Epithelial cell of esophagus (primary cell): ENCODE measurements at regions not wholly inside any gene's neighbourhood (a gene's known extent, or its start where the extent isn't known, plus 50 kb on each side); places are given as distances from the start of the nearest gene placed in this dataset.
"Not testable (repeated sequence)": the region's sequence is repeated elsewhere in the genome, so short reads cannot be mapped to it uniquely, and the experiment has no call there.

Source experiments
- DNase-seq: peaks from one replicate; pipeline ENCODE4 v3.0.0; 2010; ENCODE audit warnings: low read depth
- H3K4me3 ChIP-seq: 2 replicates; pipeline ENCODE4 v1.5.1; 2011; ENCODE audit warnings: mild to moderate bottlenecking, low read length, control low read depth
- CTCF ChIP-seq: IDR thresholded peaks from 2 replicates; pipeline ENCODE4 v1.5.1; 2011; ENCODE audit warnings: low read depth, mild to moderate bottlenecking, low read length, control low read depth, inconsistent platforms; ENCODE audit not compliant: insufficient read depth; ENCODE audit errors: missing control alignments

DNA sequence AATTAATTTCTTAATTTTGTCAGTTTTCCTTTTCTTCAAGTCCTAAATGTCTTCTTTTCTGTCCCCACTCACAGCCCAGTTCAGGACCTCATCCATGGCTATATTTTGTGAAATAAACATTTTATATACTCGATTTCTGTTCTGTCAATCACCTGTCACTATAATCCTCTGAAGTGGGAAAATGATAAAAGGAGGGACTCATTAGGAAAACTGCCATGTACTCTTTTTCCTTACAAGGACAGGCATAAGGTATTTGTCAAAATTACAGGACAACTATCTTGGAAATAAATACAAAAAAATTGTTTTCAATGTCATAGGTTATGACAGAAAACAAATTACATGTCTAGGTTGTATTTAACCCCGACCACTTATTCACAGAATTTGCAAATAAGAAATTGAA, 240.1 kb upstream of the CBLB start:
- no peak overlapping the region for H3K4me3 ChIP-seq
- TF ChIP-seq CTCF = no peak
- no peak for DNase-seq

DNA sequence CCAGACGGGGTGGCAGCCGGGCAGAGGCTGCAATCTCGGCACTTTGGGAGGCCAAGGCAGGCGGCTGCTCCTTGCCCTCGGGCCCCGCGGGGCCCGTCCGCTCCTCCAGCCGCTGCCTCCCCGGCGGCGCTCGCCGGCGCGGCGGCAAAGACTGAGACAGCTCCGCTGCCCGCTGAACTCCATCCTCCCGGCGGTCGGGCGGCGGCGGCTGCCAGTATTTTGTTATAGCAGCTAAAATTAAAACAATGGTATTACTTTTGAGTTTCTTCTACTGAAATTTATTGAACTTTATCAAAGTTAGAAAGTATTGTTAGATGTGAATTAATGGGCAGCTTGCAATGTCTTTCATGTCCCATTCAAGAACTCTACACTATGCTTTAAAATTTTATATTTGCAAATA, 243.7 kb upstream of the CBLB start:
- DNase-seq, H3K4me3 ChIP-seq: not testable (repeated sequence)

GRCh38 chr3:106113747-106114146, 244.9 kb upstream of the CBLB start:
- no peak overlapping the region for H3K4me3 ChIP-seq
- no peak for TF ChIP-seq CTCF
- no peak for DNase-seq

DNA sequence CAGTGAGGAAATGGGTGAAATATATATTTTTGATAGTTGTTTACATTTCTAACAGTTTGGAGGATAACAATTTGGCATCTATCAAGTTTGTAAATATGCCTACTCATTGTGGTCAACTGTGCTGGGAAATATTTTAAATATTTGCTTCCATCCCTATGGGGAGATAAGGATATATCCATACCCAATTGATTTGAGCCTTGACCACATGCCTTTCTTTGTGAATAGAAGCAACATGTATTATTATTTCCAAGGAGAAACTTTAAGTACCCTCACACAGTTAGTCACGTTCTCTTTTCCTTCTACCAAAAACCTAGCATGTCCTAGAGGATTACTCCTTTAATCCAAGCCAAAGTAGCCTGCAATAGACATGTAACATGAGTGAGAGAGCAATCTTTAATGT, 245.4 kb upstream of the CBLB start:
- no peak for TF ChIP-seq CTCF
- no peak overlapping the region for H3K4me3 ChIP-seq
- no peak for DNase-seq

- no peak overlapping the region for H3K4me3 ChIP-seq
- peak; percentile 22 for DNase-seq
- TF ChIP-seq CTCF = no peak
These were observed 246.0 kb upstream of the CBLB start for GRCh38 chr3:106114848-106115247.

GRCh38 chr3:106115557-106115956, 246.7 kb upstream of the CBLB start:
- no peak for TF ChIP-seq CTCF
- no peak for DNase-seq
- no peak overlapping the region for H3K4me3 ChIP-seq

DNA sequence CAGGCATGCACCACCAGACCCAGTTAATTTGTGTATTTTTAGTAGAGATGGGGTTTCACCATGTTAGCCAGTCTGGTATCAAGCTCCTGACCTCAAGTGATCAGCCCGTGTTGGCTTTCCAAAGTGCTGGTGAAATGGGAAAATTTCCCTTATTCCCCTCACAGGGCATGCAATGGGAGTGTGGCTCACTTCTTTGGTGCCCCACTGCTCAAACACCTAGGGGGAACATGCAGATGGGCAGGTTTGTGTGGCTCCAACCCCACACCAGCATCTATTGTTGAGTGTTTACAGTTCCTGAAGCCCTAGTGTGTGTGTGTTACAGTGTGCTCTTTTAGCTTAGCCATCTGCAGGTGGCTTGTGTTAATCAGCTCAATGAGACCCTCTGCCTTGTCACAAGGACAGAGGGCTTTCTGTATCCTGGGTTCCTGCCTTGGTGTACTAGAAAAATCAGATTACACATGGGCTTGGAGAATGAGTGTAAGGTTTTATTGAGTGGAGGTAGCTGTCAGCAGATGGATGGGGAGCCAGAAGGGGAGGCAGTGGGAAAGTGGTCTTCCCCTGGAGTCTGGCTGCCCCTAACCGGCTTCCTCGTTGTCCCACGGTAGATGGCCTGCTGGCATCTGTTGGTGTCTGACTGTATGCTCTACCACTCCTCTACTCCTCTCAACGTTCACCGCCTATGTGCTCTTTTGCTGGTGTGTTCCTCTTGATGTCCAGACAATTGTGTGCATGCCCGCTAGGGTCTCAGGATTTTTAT, 248.1 kb upstream of the CBLB start:
- TF ChIP-seq CTCF = no peak
- H3K4me3 ChIP-seq = no peak overlapping the region
- DNase-seq = no peak

GRCh38 chr3:106117490-106117858, 248.7 kb upstream of the CBLB start:
- TF ChIP-seq CTCF = no peak
- DNase-seq = peak; percentile 83
- H3K4me3 ChIP-seq = no peak overlapping the region
